Neutrophil (primary cell): ENCODE measurements at regions not wholly inside any gene's neighbourhood (a gene's known extent, or its start where the extent isn't known, plus 50 kb on each side); places are given as distances from the start of the nearest gene placed in this dataset.

Experiments
- H3K27ac ChIP-seq: fragments of 200-600 bp; sonication (generic); 2 replicates; pipeline ENCODE4 v1.5.1; 2016; ENCODE audit warnings: mild to moderate bottlenecking, moderate library complexity
- H3K27me3 ChIP-seq: fragments of 200-600 bp; sonication (generic); 2 replicates; pipeline ENCODE4 v1.6.0; 2016; ENCODE audit warnings: mild to moderate bottlenecking
- H3K36me3 ChIP-seq: fragments of 200-600 bp; sonication (generic); 2 replicates; pipeline ENCODE4 v1.5.1; 2017
- H3K4me1 ChIP-seq, 2 experiments: fragments of 200-600 bp in 1 of 2; sonication (generic) in 1 of 2; 1 replicate in 1 of 2; 2 replicates in 1 of 2; pipeline versions ENCODE4 v1.5.1 to v1.6.1; 2013 to 2016; ENCODE audit warnings: low read depth in 1 of 2, low read length in 1 of 2, mild to moderate bottlenecking in 1 of 2, moderate library complexity in 1 of 2; ENCODE audit not compliant: control insufficient read depth in 1 of 2, insufficient read depth in 1 of 2
- H3K4me3 ChIP-seq, 2 experiments: fragments of 200-600 bp in 1 of 2; sonication (generic) in 1 of 2; 1 replicate in 1 of 2; 2 replicates in 1 of 2; pipeline ENCODE4 v1.5.1; 2013 to 2016; ENCODE audit warnings: low read depth in 1 of 2, low read length in 1 of 2, mild to moderate bottlenecking in 1 of 2, moderate library complexity in 1 of 2
- H3K9me3 ChIP-seq: fragments of 200-600 bp; sonication (generic); 2 replicates; pipeline ENCODE4 v1.5.1; 2016
- TF ChIP-seq, protein P1 (sequence below): fragments of 200-600 bp; sonication (generic); IDR thresholded peaks from 2 replicates; pipeline ENCODE4 v1.5.1; 2016; ENCODE audit warnings: antibody characterized with exemption

DNA sequence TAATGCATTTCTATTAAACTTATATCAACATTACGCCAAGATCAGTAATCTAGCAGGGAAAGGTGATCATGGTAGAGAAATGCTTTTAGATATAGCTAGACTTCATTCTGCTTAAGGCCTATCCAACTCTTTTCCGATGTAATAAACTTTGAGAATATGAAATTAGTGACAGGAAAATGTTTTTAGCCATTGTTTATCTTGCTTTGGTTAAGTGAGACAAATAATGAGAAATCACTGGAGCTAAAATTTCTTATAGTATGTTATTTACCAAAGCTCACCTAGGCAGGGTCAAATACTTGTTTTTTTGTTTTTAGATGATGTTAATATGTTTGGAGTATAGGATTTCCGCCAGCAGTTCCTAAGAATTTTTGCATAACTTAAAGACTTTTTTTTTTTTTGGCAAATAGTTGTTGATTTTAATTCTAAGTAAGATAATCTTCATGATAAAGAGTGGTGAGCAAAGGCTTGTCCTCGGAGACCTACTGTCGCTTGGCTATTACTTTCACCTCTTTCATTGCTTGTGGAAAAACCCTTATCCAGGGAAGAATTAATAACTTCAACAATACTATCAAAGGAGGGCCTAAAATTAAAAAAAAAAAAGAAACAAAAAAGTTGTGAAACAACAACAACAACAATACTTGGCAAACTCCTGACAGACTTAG lies 98.3 kb downstream of the SOX4 start:
- no peaks in the 10 kb centered on the region for H3K27me3 ChIP-seq
- no peak overlapping the region for H3K27ac ChIP-seq
- TF ChIP-seq, protein P1, sequence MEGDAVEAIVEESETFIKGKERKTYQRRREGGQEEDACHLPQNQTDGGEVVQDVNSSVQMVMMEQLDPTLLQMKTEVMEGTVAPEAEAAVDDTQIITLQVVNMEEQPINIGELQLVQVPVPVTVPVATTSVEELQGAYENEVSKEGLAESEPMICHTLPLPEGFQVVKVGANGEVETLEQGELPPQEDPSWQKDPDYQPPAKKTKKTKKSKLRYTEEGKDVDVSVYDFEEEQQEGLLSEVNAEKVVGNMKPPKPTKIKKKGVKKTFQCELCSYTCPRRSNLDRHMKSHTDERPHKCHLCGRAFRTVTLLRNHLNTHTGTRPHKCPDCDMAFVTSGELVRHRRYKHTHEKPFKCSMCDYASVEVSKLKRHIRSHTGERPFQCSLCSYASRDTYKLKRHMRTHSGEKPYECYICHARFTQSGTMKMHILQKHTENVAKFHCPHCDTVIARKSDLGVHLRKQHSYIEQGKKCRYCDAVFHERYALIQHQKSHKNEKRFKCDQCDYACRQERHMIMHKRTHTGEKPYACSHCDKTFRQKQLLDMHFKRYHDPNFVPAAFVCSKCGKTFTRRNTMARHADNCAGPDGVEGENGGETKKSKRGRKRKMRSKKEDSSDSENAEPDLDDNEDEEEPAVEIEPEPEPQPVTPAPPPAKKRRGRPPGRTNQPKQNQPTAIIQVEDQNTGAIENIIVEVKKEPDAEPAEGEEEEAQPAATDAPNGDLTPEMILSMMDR, result no peak
- H3K9me3 ChIP-seq, result no peaks in the 10 kb centered on the region
- H3K4me3 ChIP-seq, result no peak overlapping the region
- H3K4me1 ChIP-seq, result no peaks in the 10 kb centered on the region
- no peaks in the 10 kb centered on the region for H3K36me3 ChIP-seq

DNA sequence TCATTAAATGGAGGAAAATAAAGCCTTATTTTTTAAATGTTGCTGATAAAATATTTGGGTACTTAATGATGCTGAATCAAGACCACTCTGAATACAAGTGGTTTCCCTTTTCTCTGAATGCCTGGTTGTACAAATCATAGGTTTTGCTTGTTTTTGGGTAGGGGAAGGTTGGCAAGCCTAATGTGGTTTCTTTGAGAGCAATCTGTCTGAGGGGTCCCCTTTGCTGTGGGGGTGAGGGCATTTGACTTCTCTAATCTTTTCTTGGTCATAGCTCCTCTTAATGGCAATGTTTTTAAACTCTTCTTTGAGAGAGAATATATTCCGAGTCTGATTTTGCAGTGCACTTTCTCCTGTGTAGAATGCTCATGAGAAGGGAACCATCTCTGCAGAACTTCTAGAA lies 99.2 kb downstream of the SOX4 start:
- Histone ChIP-seq H3K4me3 (no peak overlapping the region), H3K36me3 (no peaks in the 10 kb centered on the region), H3K27me3 (no peaks in the 10 kb centered on the region), H3K9me3 (no peaks in the 10 kb centered on the region), H3K27ac (no peak overlapping the region), H3K4me1 (no peaks in the 10 kb centered on the region)
- TF ChIP-seq, protein P1, result no peak

DNA sequence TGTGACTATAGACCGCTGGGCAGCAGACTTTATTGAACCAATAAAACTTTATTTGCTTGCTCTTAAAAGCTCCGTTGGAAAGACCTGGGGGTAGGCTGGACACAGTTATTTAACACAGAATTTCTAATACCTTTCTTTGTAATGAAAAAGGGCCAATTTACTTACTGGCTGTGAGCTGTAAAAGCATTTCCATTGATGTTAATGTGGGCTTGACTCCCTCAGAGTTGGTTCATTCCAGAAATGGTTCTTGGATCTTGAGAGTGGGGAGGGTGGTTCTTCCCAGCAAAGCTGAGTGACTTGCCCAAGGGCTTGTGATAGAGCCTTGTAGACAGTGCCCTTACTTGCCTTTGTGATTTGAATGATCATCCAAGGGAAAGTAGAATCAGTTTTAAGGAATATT lies 100.6 kb downstream of the SOX4 start:
- Histone ChIP-seq H3K27ac (no peak overlapping the region), H3K27me3 (no peaks in the 10 kb centered on the region), H3K4me1 (no peaks in the 10 kb centered on the region), H3K4me3 (no peak overlapping the region), H3K36me3 (no peaks in the 10 kb centered on the region), H3K9me3 (no peaks in the 10 kb centered on the region)
- TF ChIP-seq, protein P1, result no peak

DNA sequence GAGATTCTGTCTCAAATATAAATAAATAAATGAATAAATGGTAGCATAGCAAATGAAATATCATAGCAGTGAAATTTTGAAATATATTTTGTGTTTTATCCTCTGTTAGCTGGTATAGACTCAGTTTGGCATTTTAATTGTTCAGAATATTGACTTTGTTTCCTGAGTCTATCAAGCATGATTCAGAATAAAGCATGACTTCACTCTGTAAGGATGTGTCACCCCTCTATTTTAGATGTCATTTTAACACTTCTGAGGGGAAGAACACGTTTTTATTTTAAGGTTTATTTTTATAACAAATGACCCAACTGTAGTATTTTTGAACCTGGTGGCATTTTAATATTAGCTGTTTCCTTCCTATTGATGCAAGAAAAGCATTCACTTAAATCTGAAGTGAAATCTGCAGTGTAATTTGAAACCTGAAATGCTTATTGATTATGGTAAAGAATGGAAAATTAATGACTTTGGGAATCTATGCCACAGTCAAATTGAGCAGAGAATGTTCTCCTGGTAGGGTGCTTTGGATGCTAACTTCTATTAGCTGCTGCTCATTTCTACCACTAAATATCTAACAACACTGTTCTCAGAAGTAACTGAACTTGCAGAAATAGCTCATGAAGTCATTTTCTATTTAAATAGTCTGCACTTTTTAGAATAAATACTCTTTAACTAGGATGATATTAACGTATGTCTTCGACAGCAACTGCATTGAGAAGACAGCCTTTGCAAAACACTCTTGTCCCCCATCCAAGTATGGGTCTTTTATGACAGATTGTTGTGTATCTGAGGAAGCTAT lies 114.2 kb downstream of the SOX4 start:
- Histone ChIP-seq H3K4me1 (peaks cover 5 to 7% of the 10 kb centered on the region in 2 experiments), H3K9me3 (no peaks in the 10 kb centered on the region), H3K36me3 (no peaks in the 10 kb centered on the region), H3K27me3 (no peaks in the 10 kb centered on the region), H3K27ac (no peak overlapping the region), H3K4me3 (no peak overlapping the region)
- TF ChIP-seq, protein P1, result no peak

DNA sequence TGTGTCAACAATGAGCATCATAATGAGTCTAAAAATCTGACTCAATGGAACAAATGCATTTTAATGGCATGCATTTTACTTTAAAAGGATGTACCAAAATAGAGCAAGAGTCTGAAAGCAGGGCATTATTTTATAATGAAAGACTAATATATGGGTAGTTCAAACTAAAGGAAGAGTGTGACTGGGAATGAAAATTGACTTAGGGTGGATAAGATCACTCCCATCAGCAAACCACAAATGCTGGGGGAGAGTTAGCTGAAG lies 114.7 kb downstream of the SOX4 start:
- Histone ChIP-seq H3K4me3 (no peak overlapping the region), H3K27me3 (no peaks in the 10 kb centered on the region), H3K4me1 (peaks cover 6 to 12% of the 10 kb centered on the region in 2 experiments), H3K27ac (no peak overlapping the region), H3K36me3 (no peaks in the 10 kb centered on the region), H3K9me3 (no peaks in the 10 kb centered on the region)
- TF ChIP-seq, protein P1, result no peak
